Activated CD4-positive, alpha-beta T cell treated with anti-CD3 and anti-CD28 coated beads for 36 hours (primary cell): ENCODE measurements at regions not wholly inside any gene's neighbourhood (a gene's known extent, or its start where the extent isn't known, plus 50 kb on each side); places are given as distances from the start of the nearest gene placed in this dataset.

Experiments
- ATAC-seq: fragments of 200-7000 bp; cut with Tn5 transposase; one replicate; pipeline ENCODE4 v1.10.0; 2021; ENCODE audit warnings: mild to moderate bottlenecking, moderate library complexity
- CTCF ChIA-PET: fragments of 350-600 bp; sonication (Branson Sonifier 250); formaldehyde crosslinking; loops from one replicate; lab custom pipeline; 2021; ENCODE audit warnings: antibody characterized with exemption; lab: Charles Lee
- POLR2A ChIA-PET: fragments of 350-600 bp; sonication (Branson Sonifier 250); formaldehyde crosslinking; loops from one replicate; lab custom pipeline; 2021; ENCODE audit warnings: antibody characterized with exemption, inconsistent platforms; lab: Charles Lee
- DNase-seq: peaks from one replicate; pipeline ENCODE4 v3.0.0-alpha.2; 2020
- H3K27ac Mint-ChIP-seq: one replicate; pipeline ENCODE4 v1.8.0; 2021; ENCODE audit warnings: mixed read lengths
- H3K27me3 Mint-ChIP-seq: one replicate; pipeline ENCODE4 v1.8.0; 2021; ENCODE audit warnings: mixed read lengths
- H3K36me3 Mint-ChIP-seq: one replicate; pipeline ENCODE4 v1.8.0; 2021; ENCODE audit warnings: low read depth, mixed read lengths
- H3K4me1 Mint-ChIP-seq: one replicate; pipeline ENCODE4 v1.8.0; 2021; ENCODE audit warnings: mixed read lengths
- H3K4me3 Mint-ChIP-seq: one replicate; pipeline ENCODE4 v1.8.0; 2021; ENCODE audit warnings: mild to moderate bottlenecking, moderate library complexity, mixed read lengths
- H3K9me3 Mint-ChIP-seq: one replicate; pipeline ENCODE4 v1.8.0; 2021; ENCODE audit warnings: low read depth, mixed read lengths
- intact Hi-C, 2 experiments: fragments of 100-400 bp; cut with DNase I in 1 of 2; cut with micrococcal nuclease in 1 of 2; formaldehyde crosslinking; loops; one replicate each; pipeline versions ENCODE4 v1.14.2 to v1.15.1; 2022 to 2024; cut with DNase I, micrococcal nuclease
- microRNA-seq: library from miRNA; unstranded; fragments of <30 nt; microRNA quantifications from one replicate; pipeline ENCODE4 v1.2.0, GENCODE V29; 2021; ENCODE audit warnings: borderline replicate concordance

GRCh38 chrX:45274576-45274975 lies 73.9 kb upstream of the DIPK2B start:
- no peak overlapping the region for H3K27ac Mint-ChIP-seq
- DNase-seq, result no peak
- no peaks in the 10 kb centered on the region for H3K27me3 Mint-ChIP-seq
- ChIA-PET CTCF (no interaction called here), POLR2A (no interaction called here)
- ATAC-seq, result no peak
- H3K36me3 Mint-ChIP-seq, result no peaks in the 10 kb centered on the region
- H3K9me3 Mint-ChIP-seq, result peaks cover under 1% of the 10 kb centered on the region
- intact Hi-C loops, result no loop called here
- H3K4me1 Mint-ChIP-seq, result no peaks in the 10 kb centered on the region
- no peak overlapping the region for H3K4me3 Mint-ChIP-seq

- ChIA-PET CTCF (no interaction called here), POLR2A (no interaction called here)
- intact Hi-C loops, result no loop called here
- no peaks in the 10 kb centered on the region for H3K9me3 Mint-ChIP-seq
- H3K36me3 Mint-ChIP-seq, result no peaks in the 10 kb centered on the region
- ATAC-seq, result no peak
- DNase-seq, result no peak
- H3K4me1 Mint-ChIP-seq, result no peaks in the 10 kb centered on the region
- H3K27me3 Mint-ChIP-seq, result no peaks in the 10 kb centered on the region
- no peak overlapping the region for H3K27ac Mint-ChIP-seq
- H3K4me3 Mint-ChIP-seq, result no peak overlapping the region
These were observed 66.3 kb upstream of the DIPK2B start for GRCh38 chrX:45267007-45267406.

GRCh38 chrX:45266456-45266855 lies 65.8 kb upstream of the DIPK2B start:
- ChIA-PET CTCF (no interaction called here), POLR2A (no interaction called here)
- Mint-ChIP-seq H3K27ac (no peak overlapping the region), H3K36me3 (no peaks in the 10 kb centered on the region), H3K9me3 (no peaks in the 10 kb centered on the region), H3K4me1 (no peaks in the 10 kb centered on the region), H3K27me3 (no peaks in the 10 kb centered on the region), H3K4me3 (no peak overlapping the region)
- ATAC-seq, result no peak
- intact Hi-C loops, result no loop called here
- no peak for DNase-seq

GRCh38 chrX:45264865-45265264 lies 64.2 kb upstream of the DIPK2B start:
- CTCF ChIA-PET, result interaction anchor here (0.6 kb wide), 1 partner anchor 10 kb away, joined by 4 read pairs; no protein-coding TSS in a partner anchor
- POLR2A ChIA-PET, result no interaction called here
- intact Hi-C loops, result no loop called here
- H3K9me3 Mint-ChIP-seq, result no peaks in the 10 kb centered on the region
- H3K4me3 Mint-ChIP-seq, result no peak overlapping the region
- ATAC-seq (no peak), DNase-seq (no peak)
- no peak overlapping the region for H3K27ac Mint-ChIP-seq
- no peaks in the 10 kb centered on the region for H3K27me3 Mint-ChIP-seq
- H3K4me1 Mint-ChIP-seq, result no peaks in the 10 kb centered on the region
- H3K36me3 Mint-ChIP-seq, result no peaks in the 10 kb centered on the region

- Mint-ChIP-seq H3K4me1 (no peaks in the 10 kb centered on the region), H3K36me3 (no peaks in the 10 kb centered on the region), H3K27ac (no peak overlapping the region), H3K27me3 (no peaks in the 10 kb centered on the region), H3K9me3 (no peaks in the 10 kb centered on the region), H3K4me3 (no peak overlapping the region)
- DNase-seq (no peak), ATAC-seq (no peak)
- ChIA-PET CTCF (no interaction called here), POLR2A (no interaction called here)
- intact Hi-C loops, result no loop called here
These were observed 60.8 kb upstream of the DIPK2B start for GRCh38 chrX:45261471-45261870.

- DNase-seq, result no peak
- Mint-ChIP-seq H3K27me3 (no peaks in the 10 kb centered on the region), H3K36me3 (no peaks in the 10 kb centered on the region), H3K4me3 (no peak overlapping the region), H3K27ac (no peak overlapping the region), H3K4me1 (no peaks in the 10 kb centered on the region), H3K9me3 (no peaks in the 10 kb centered on the region)
- ATAC-seq, result no peak
- intact Hi-C loops, result no loop called here
- CTCF ChIA-PET, result no interaction called here
- POLR2A ChIA-PET, result interaction anchor here (0.7 kb wide), 1 partner anchor 10 kb away, joined by 4 read pairs; no protein-coding TSS in a partner anchor
These were observed 60.3 kb upstream of the DIPK2B start for GRCh38 chrX:45261005-45261404.

GRCh38 chrX:45258731-45259402 lies 58.2 kb upstream of the DIPK2B start:
- H3K27me3 Mint-ChIP-seq, result no peaks in the 10 kb centered on the region
- ChIA-PET CTCF (no interaction called here), POLR2A (no interaction called here)
- intact Hi-C loops, result no loop called here
- ATAC-seq (no peak), DNase-seq (no peak)
- H3K36me3 Mint-ChIP-seq, result no peaks in the 10 kb centered on the region
- H3K4me1 Mint-ChIP-seq, result no peaks in the 10 kb centered on the region
- no peaks in the 10 kb centered on the region for H3K9me3 Mint-ChIP-seq
- H3K27ac Mint-ChIP-seq, result no peak overlapping the region
- H3K4me3 Mint-ChIP-seq, result no peak overlapping the region

Small RNA genes in the stretch of these regions (microRNA-seq; reads per million reads assigned to microRNA genes)
- gene MIR221 (30,873 reads per million, percentile 99 among the genes with 10 or more reads in this experiment), gene MIR222 (2,574 reads per million, percentile 91 among the genes with 10 or more reads in this experiment)
